GM21786 (cell line): ENCODE measurements at regions not wholly inside any gene's neighbourhood (a gene's known extent, or its start where the extent isn't known, plus 50 kb on each side); places are given as distances from the start of the nearest gene placed in this dataset.

Source experiments
- ATAC-seq: cut with Tn5 transposase; IDR thresholded peaks from one replicate; pipeline ENCODE4 v1.9.1; 2021; ENCODE audit not compliant: unreplicated experiment

- ATAC-seq, result no peak
Measured at GRCh38 chr3:127356381-127356780, 68.5 kb upstream of the PRR20G start.

GRCh38 chr3:127354761-127355160, 66.9 kb upstream of the PRR20G start:
- ATAC-seq, result no peak

GRCh38 chr3:127352612-127353011, 64.8 kb upstream of the PRR20G start:
- no peak for ATAC-seq

- no peak for ATAC-seq
Measured at GRCh38 chr3:127351775-127352350, 64.0 kb upstream of the PRR20G start.

GRCh38 chr3:127351321-127351720, 63.5 kb upstream of the PRR20G start:
- no peak for ATAC-seq

- no peak for ATAC-seq
Measured at GRCh38 chr3:127350172-127351050, 62.6 kb upstream of the PRR20G start.

GRCh38 chr3:127349501-127350171, 61.8 kb upstream of the PRR20G start:
- no peak for ATAC-seq

- no peak for ATAC-seq
Measured at GRCh38 chr3:127342735-127343134, 54.9 kb upstream of the PRR20G start.

GRCh38 chr3:127339928-127340861, 52.3 kb upstream of the PRR20G start:
- no peak for ATAC-seq

- ATAC-seq, result no peak
Measured at GRCh38 chr3:127339016-127339415, 51.2 kb upstream of the PRR20G start.

- no peak for ATAC-seq
Measured at GRCh38 chr3:127337911-127338531, 50.2 kb upstream of the PRR20G start.
